Tibial nerve (tissue), 4 donors: ENCODE measurements at regions not wholly inside any gene's neighbourhood (a gene's known extent, or its start where the extent isn't known, plus 50 kb on each side); places are given as distances from the start of the nearest gene placed in this dataset.

Experiments
- DNase-seq, 2 donors: peaks; one replicate each; pipeline ENCODE4 v3.0.0-alpha.2; 2019; ENCODE audit warnings: low spot score in 2 of 2
- H3K27ac ChIP-seq, 4 donors: fragments of 200-600 bp; sonication (generic) in 3 of 4; one replicate each; pipeline ENCODE4 v1.5.1; 2017 to 2019; ENCODE audit warnings: mild to moderate bottlenecking in 1 of 4
- H3K27me3 ChIP-seq, 2 donors: fragments of 200-600 bp; sonication (generic) in 1 of 2; one replicate each; pipeline versions ENCODE4 v1.5.1 to v1.6.0; 2017 to 2019
- H3K36me3 ChIP-seq, 3 donors: fragments of 200-600 bp; sonication (generic); one replicate each; pipeline ENCODE4 v1.5.1; 2018 to 2019
- H3K4me1 ChIP-seq, 4 donors: fragments of 200-600 bp; sonication (generic) in 3 of 4; one replicate each; pipeline ENCODE4 v1.5.1; 2017 to 2019
- H3K4me3 ChIP-seq, 4 donors: fragments of 200-600 bp; sonication (generic) in 3 of 4; one replicate each; pipeline ENCODE4 v1.5.1; 2017 to 2019; ENCODE audit warnings: mild to moderate bottlenecking in 1 of 4, moderate library complexity in 1 of 4
- H3K9me3 ChIP-seq, 4 donors: fragments of 200-600 bp; sonication (generic) in 3 of 4; one replicate each; pipeline ENCODE4 v1.5.1; 2017 to 2019
- CTCF ChIP-seq, 5 experiments: fragments of 200-600 bp in 3 of 5; fragments of 450-650 bp in 2 of 5; sonication (generic) in 3 of 5; IDR thresholded peaks; one replicate each; pipeline ENCODE4 v1.5.1; 2016 to 2019; ENCODE audit warnings: antibody characterized with exemption in 5 of 5, mild to moderate bottlenecking in 3 of 5, moderate library complexity in 2 of 5
- EP300 ChIP-seq, 2 donors: sonication (generic); formaldehyde crosslinking; IDR thresholded peaks; one replicate each; pipeline ENCODE4 v1.6.1; 2017; ENCODE audit warnings: antibody characterized with exemption in 2 of 2, mild to moderate bottlenecking in 1 of 2
- POLR2A ChIP-seq, 2 donors: fragments of 450-650 bp; IDR thresholded peaks; one replicate each; pipeline ENCODE4 v1.6.1; 2017; ENCODE audit warnings: antibody characterized with exemption in 2 of 2, mild to moderate bottlenecking in 2 of 2, moderate library complexity in 2 of 2
- WGBS, 2 donors: methylation state at CpG; one replicate each; pipeline ENCODE4 v1.1.5; 2018; 5-methylcytosine and 5-hydroxymethylcytosine counted together

GRCh38 chr13:27854606-27855005, 62.3 kb downstream of the GSX1 start:
- peaks cover 0 to 10% of the 10 kb centered on the region in 2 donors for H3K27me3 ChIP-seq
- H3K36me3 ChIP-seq = no peaks in the 10 kb centered on the region
- no peaks in the 10 kb centered on the region for H3K9me3 ChIP-seq
- no peak overlapping the region for H3K27ac ChIP-seq
- no peak for DNase-seq
- no peaks in the 10 kb centered on the region for H3K4me1 ChIP-seq
- WGBS, 2 donors = 79 to 89% methylated on average over 1 of the region's 1 CpG
- H3K4me3 ChIP-seq = no peak overlapping the region
- TF ChIP-seq CTCF (IDR thresholded peaks at IDR 0.05) (no peak), POLR2A (IDR thresholded peaks at IDR 0.05) (no peak), EP300 (IDR thresholded peaks at IDR 0.05) (no peak)

- H3K27me3 ChIP-seq = peaks cover 0 to 13% of the 10 kb centered on the region in 2 donors
- DNase-seq = no peak
Observed at GRCh38 chr13:27855381-27855780, 63.1 kb downstream of the GSX1 start.

GRCh38 chr13:27857282-27857681, 62.5 kb upstream of the PDX1 start:
- Histone ChIP-seq H3K27me3 (peaks cover 0 to 26% of the 10 kb centered on the region in 2 donors), H3K36me3 (no peaks in the 10 kb centered on the region), H3K9me3 (no peaks in the 10 kb centered on the region), H3K4me3 (no peak overlapping the region), H3K27ac (no peak overlapping the region), H3K4me1 (no peaks in the 10 kb centered on the region)
- DNase-seq = no peak
- no peak for TF ChIP-seq CTCF (IDR thresholded peaks at IDR 0.05)
- TF ChIP-seq POLR2A (IDR thresholded peaks at IDR 0.05) = no peak
- no peak for TF ChIP-seq EP300 (IDR thresholded peaks at IDR 0.05)
- 69 to 75% methylated on average over 7 to 10 of the region's 10 CpGs for WGBS, 2 donors

More at GRCh38 chr13:27855381-27855780, 63.1 kb downstream of the GSX1 start:
- Histone ChIP-seq H3K4me3 (no peak overlapping the region), H3K27ac (no peak overlapping the region), H3K4me1 (no peaks in the 10 kb centered on the region), H3K36me3 (no peaks in the 10 kb centered on the region), H3K9me3 (no peaks in the 10 kb centered on the region)
- 82 to 88% methylated on average over 5 of the region's 5 CpGs for WGBS, 2 donors
- TF ChIP-seq CTCF (IDR thresholded peaks at IDR 0.05) = no peak
- TF ChIP-seq POLR2A (IDR thresholded peaks at IDR 0.05) = no peak
- no peak for TF ChIP-seq EP300 (IDR thresholded peaks at IDR 0.05)

GRCh38 chr13:27858046-27858445, 61.8 kb upstream of the PDX1 start:
- TF ChIP-seq EP300 (IDR thresholded peaks at IDR 0.05) (no peak), POLR2A (IDR thresholded peaks at IDR 0.05) (no peak), CTCF (IDR thresholded peaks at IDR 0.05) (no peak)
- 78% methylated on average over 5 of the region's 5 CpGs for WGBS, 2 donors
- H3K36me3 ChIP-seq = no peaks in the 10 kb centered on the region
- no peak overlapping the region for H3K27ac ChIP-seq
- DNase-seq = no peak
- H3K9me3 ChIP-seq = no peaks in the 10 kb centered on the region
- no peak overlapping the region for H3K4me3 ChIP-seq
- H3K4me1 ChIP-seq = no peaks in the 10 kb centered on the region
- peaks cover 0 to 26% of the 10 kb centered on the region in 2 donors for H3K27me3 ChIP-seq

GRCh38 chr13:27860743-27861142, 59.1 kb upstream of the PDX1 start:
- Histone ChIP-seq H3K4me3 (no peak overlapping the region), H3K27me3 (peaks cover 0 to 30% of the 10 kb centered on the region in 2 donors), H3K4me1 (no peaks in the 10 kb centered on the region), H3K27ac (no peak overlapping the region), H3K36me3 (no peaks in the 10 kb centered on the region), H3K9me3 (no peaks in the 10 kb centered on the region)
- 19 to 28% methylated on average over 5 of the region's 5 CpGs for WGBS, 2 donors
- TF ChIP-seq EP300 (IDR thresholded peaks at IDR 0.05) (no peak), POLR2A (IDR thresholded peaks at IDR 0.05) (no peak), CTCF (IDR thresholded peaks at IDR 0.05) (no peak)
- no peak for DNase-seq
